ENCODE measurements at regions not wholly inside any gene's neighbourhood (a gene's known extent, or its start where the extent isn't known, plus 50 kb on each side); places are given as distances from the start of the nearest gene placed in this dataset.

- H3K27ac ChIP-seq (ENCODE audit: low read depth, low read length), result no peak overlapping the region
- H3K27me3 ChIP-seq (ENCODE audit: insufficient read depth, low read length), result peaks cover 3% of the 10 kb centered on the region; the same call in 1 of the 2 replicates
- H3K4me3 ChIP-seq (ENCODE audit: low read depth, low read length), result no peak overlapping the region
- no peaks in the 10 kb centered on the region for H3K79me2 ChIP-seq (ENCODE audit: control insufficient read depth, insufficient read depth, low read length, unreplicated experiment)
- H3K36me3 ChIP-seq (ENCODE audit: insufficient read depth, low read length), result no peaks in the 10 kb centered on the region
- H3K4me1 ChIP-seq (ENCODE audit: control insufficient read depth, insufficient read depth, low read length, unreplicated experiment), result no peaks in the 10 kb centered on the region
- no peak overlapping the region for H2AFZ ChIP-seq (ENCODE audit: low read length, unreplicated experiment)
Observed at GRCh38 chr1:112196008-112196588, 199.9 kb upstream of the CTTNBP2NL start.

GRCh38 chr1:112196731-112197130 is 199.3 kb upstream of the CTTNBP2NL start:
- no peaks in the 10 kb centered on the region for H3K4me1 ChIP-seq (ENCODE audit: control insufficient read depth, insufficient read depth, low read length, unreplicated experiment)
- no peak overlapping the region for H3K27ac ChIP-seq (ENCODE audit: low read depth, low read length)
- no peak overlapping the region for H3K4me3 ChIP-seq (ENCODE audit: low read depth, low read length)
- no peaks in the 10 kb centered on the region; the same call in 1 of the 2 replicates for H3K27me3 ChIP-seq (ENCODE audit: insufficient read depth, low read length)
- H3K79me2 ChIP-seq (ENCODE audit: control insufficient read depth, insufficient read depth, low read length, unreplicated experiment), result no peaks in the 10 kb centered on the region
- H2AFZ ChIP-seq (ENCODE audit: low read length, unreplicated experiment), result no peak overlapping the region
- no peaks in the 10 kb centered on the region for H3K36me3 ChIP-seq (ENCODE audit: insufficient read depth, low read length)

GRCh38 chr1:112209493-112209892 is 186.5 kb upstream of the CTTNBP2NL start:
- Histone ChIP-seq H3K27me3 (ENCODE audit: insufficient read depth, low read length) (no peaks in the 10 kb centered on the region), H2AFZ (ENCODE audit: low read length, unreplicated experiment) (no peak overlapping the region), H3K36me3 (ENCODE audit: insufficient read depth, low read length) (no peaks in the 10 kb centered on the region), H3K4me1 (ENCODE audit: control insufficient read depth, insufficient read depth, low read length, unreplicated experiment) (no peaks in the 10 kb centered on the region), H3K79me2 (ENCODE audit: control insufficient read depth, insufficient read depth, low read length, unreplicated experiment) (no peaks in the 10 kb centered on the region), H3K27ac (ENCODE audit: low read depth, low read length) (no peak overlapping the region), H3K4me3 (ENCODE audit: low read depth, low read length) (no peak overlapping the region)

GRCh38 chr1:112219267-112219666 is 176.7 kb upstream of the CTTNBP2NL start:
- H3K4me3 ChIP-seq (ENCODE audit: low read depth, low read length), result no peak overlapping the region

GRCh38 chr1:112230232-112230631 is 165.8 kb upstream of the CTTNBP2NL start:
- Histone ChIP-seq H3K4me1 (ENCODE audit: control insufficient read depth, insufficient read depth, low read length, unreplicated experiment) (no peaks in the 10 kb centered on the region), H3K4me3 (ENCODE audit: low read depth, low read length) (no peak overlapping the region), H3K27ac (ENCODE audit: low read depth, low read length) (no peak overlapping the region), H3K79me2 (ENCODE audit: control insufficient read depth, insufficient read depth, low read length, unreplicated experiment) (no peaks in the 10 kb centered on the region), H3K27me3 (ENCODE audit: insufficient read depth, low read length) (peaks cover 6% of the 10 kb centered on the region; the same call in 1 of the 2 replicates), H2AFZ (ENCODE audit: low read length, unreplicated experiment) (no peak overlapping the region), H3K36me3 (ENCODE audit: insufficient read depth, low read length) (no peaks in the 10 kb centered on the region)

More at GRCh38 chr1:112219267-112219666, 176.7 kb upstream of the CTTNBP2NL start:
- H3K36me3 ChIP-seq (ENCODE audit: insufficient read depth, low read length), result no peaks in the 10 kb centered on the region
- H3K79me2 ChIP-seq (ENCODE audit: control insufficient read depth, insufficient read depth, low read length, unreplicated experiment), result no peaks in the 10 kb centered on the region
- peaks cover 4% of the 10 kb centered on the region; the same call in 1 of the 2 replicates for H3K27me3 ChIP-seq (ENCODE audit: insufficient read depth, low read length)
- no peak overlapping the region for H3K27ac ChIP-seq (ENCODE audit: low read depth, low read length)
- H3K4me1 ChIP-seq (ENCODE audit: control insufficient read depth, insufficient read depth, low read length, unreplicated experiment), result no peaks in the 10 kb centered on the region
- no peak overlapping the region for H2AFZ ChIP-seq (ENCODE audit: low read length, unreplicated experiment)

GRCh38 chr1:112231331-112231730 is 164.7 kb upstream of the CTTNBP2NL start:
- H3K27me3 ChIP-seq (ENCODE audit: insufficient read depth, low read length), result peaks cover 6% of the 10 kb centered on the region; the same call in 1 of the 2 replicates
- no peaks in the 10 kb centered on the region for H3K4me1 ChIP-seq (ENCODE audit: control insufficient read depth, insufficient read depth, low read length, unreplicated experiment)
- no peak overlapping the region for H3K4me3 ChIP-seq (ENCODE audit: low read depth, low read length)
- no peaks in the 10 kb centered on the region for H3K36me3 ChIP-seq (ENCODE audit: insufficient read depth, low read length)
- H3K27ac ChIP-seq (ENCODE audit: low read depth, low read length), result no peak overlapping the region
- H2AFZ ChIP-seq (ENCODE audit: low read length, unreplicated experiment), result no peak overlapping the region
- H3K79me2 ChIP-seq (ENCODE audit: control insufficient read depth, insufficient read depth, low read length, unreplicated experiment), result no peaks in the 10 kb centered on the region

- H3K79me2 ChIP-seq (ENCODE audit: control insufficient read depth, insufficient read depth, low read length, unreplicated experiment), result no peaks in the 10 kb centered on the region
- H3K36me3 ChIP-seq (ENCODE audit: insufficient read depth, low read length), result no peaks in the 10 kb centered on the region
- peaks cover 6% of the 10 kb centered on the region; the same call in 1 of the 2 replicates for H3K27me3 ChIP-seq (ENCODE audit: insufficient read depth, low read length)
- no peak overlapping the region for H3K27ac ChIP-seq (ENCODE audit: low read depth, low read length)
- no peaks in the 10 kb centered on the region for H3K4me1 ChIP-seq (ENCODE audit: control insufficient read depth, insufficient read depth, low read length, unreplicated experiment)
- H3K4me3 ChIP-seq (ENCODE audit: low read depth, low read length), result no peak overlapping the region
- H2AFZ ChIP-seq (ENCODE audit: low read length, unreplicated experiment), result no peak overlapping the region
Observed at GRCh38 chr1:112232848-112233247, 163.2 kb upstream of the CTTNBP2NL start.

- no peak overlapping the region for H3K4me3 ChIP-seq (ENCODE audit: low read depth, low read length)
- peaks cover 13% of the 10 kb centered on the region for H3K4me1 ChIP-seq (ENCODE audit: control insufficient read depth, insufficient read depth, low read length, unreplicated experiment)
- no peak overlapping the region for H3K27ac ChIP-seq (ENCODE audit: low read depth, low read length)
- H3K36me3 ChIP-seq (ENCODE audit: insufficient read depth, low read length), result no peaks in the 10 kb centered on the region
- no peak overlapping the region for H2AFZ ChIP-seq (ENCODE audit: low read length, unreplicated experiment)
- H3K79me2 ChIP-seq (ENCODE audit: control insufficient read depth, insufficient read depth, low read length, unreplicated experiment), result no peaks in the 10 kb centered on the region
- H3K27me3 ChIP-seq (ENCODE audit: insufficient read depth, low read length), result peaks cover 6% of the 10 kb centered on the region; the same call in 1 of the 2 replicates
Observed at GRCh38 chr1:112234710-112235109, 161.3 kb upstream of the CTTNBP2NL start.

GRCh38 chr1:112237983-112238545 is 157.9 kb upstream of the CTTNBP2NL start:
- Histone ChIP-seq H2AFZ (ENCODE audit: low read length, unreplicated experiment) (no peak overlapping the region), H3K36me3 (ENCODE audit: insufficient read depth, low read length) (no peaks in the 10 kb centered on the region), H3K27ac (ENCODE audit: low read depth, low read length) (no peak overlapping the region), H3K79me2 (ENCODE audit: control insufficient read depth, insufficient read depth, low read length, unreplicated experiment) (no peaks in the 10 kb centered on the region), H3K4me3 (ENCODE audit: low read depth, low read length) (no peak overlapping the region), H3K4me1 (ENCODE audit: control insufficient read depth, insufficient read depth, low read length, unreplicated experiment) (peaks cover 13% of the 10 kb centered on the region), H3K27me3 (ENCODE audit: insufficient read depth, low read length) (0 out of 2 replicates have a peak, but pooled peaks cover 3% of the 10 kb centered on the region)

GRCh38 chr1:112239683-112240330 is 156.2 kb upstream of the CTTNBP2NL start:
- Histone ChIP-seq H3K27me3 (ENCODE audit: insufficient read depth, low read length) (no peaks in the 10 kb centered on the region), H2AFZ (ENCODE audit: low read length, unreplicated experiment) (no peak overlapping the region), H3K4me3 (ENCODE audit: low read depth, low read length) (no peak overlapping the region), H3K4me1 (ENCODE audit: control insufficient read depth, insufficient read depth, low read length, unreplicated experiment) (peaks cover 13% of the 10 kb centered on the region), H3K79me2 (ENCODE audit: control insufficient read depth, insufficient read depth, low read length, unreplicated experiment) (no peaks in the 10 kb centered on the region), H3K36me3 (ENCODE audit: insufficient read depth, low read length) (no peaks in the 10 kb centered on the region), H3K27ac (ENCODE audit: low read depth, low read length) (no peak overlapping the region)

GRCh38 chr1:112242470-112242869 is 153.5 kb upstream of the CTTNBP2NL start:
- Histone ChIP-seq H3K36me3 (ENCODE audit: insufficient read depth, low read length) (no peaks in the 10 kb centered on the region), H3K27me3 (ENCODE audit: insufficient read depth, low read length) (no peaks in the 10 kb centered on the region), H3K4me3 (ENCODE audit: low read depth, low read length) (no peak overlapping the region), H3K4me1 (ENCODE audit: control insufficient read depth, insufficient read depth, low read length, unreplicated experiment) (peaks cover 13% of the 10 kb centered on the region), H2AFZ (ENCODE audit: low read length, unreplicated experiment) (no peak overlapping the region), H3K27ac (ENCODE audit: low read depth, low read length) (no peak overlapping the region), H3K79me2 (ENCODE audit: control insufficient read depth, insufficient read depth, low read length, unreplicated experiment) (no peaks in the 10 kb centered on the region)
